HCT116 (cell line): ENCODE measurements at regions not wholly inside any gene's neighbourhood (a gene's known extent, or its start where the extent isn't known, plus 50 kb on each side); places are given as distances from the start of the nearest gene placed in this dataset.

Experiments
- ATAC-seq: fragments of 200-7000 bp; cut with Tn5 transposase; 2 replicates; pipeline ENCODE4 v1.9.1; 2020; ENCODE audit warnings: mild to moderate bottlenecking, moderate library complexity
- BruUV-seq: library from RNA; stranded (reverse); fragments of 400-500 nt; replicated peaks from 2 replicates; lab custom pipeline; 2021; lab: Mats Ljungman, UMichigan
- CTCF ChIA-PET: fragments of 300-600 bp; sonication (Branson Sonifier 250); formaldehyde crosslinking; loops from one replicate; lab custom pipeline; 2021; ENCODE audit warnings: antibody characterized with exemption; lab: Charles Lee
- POLR2A ChIA-PET: fragments of 300-600, 350-600 bp; sonication (Branson Sonifier 250); formaldehyde crosslinking; loops from one replicate; lab custom pipeline; 2021; ENCODE audit warnings: antibody characterized with exemption; lab: Charles Lee
- RAD21 ChIA-PET, 2 experiments: fragments of 300-600 bp; sonication (Branson Sonifier 250); formaldehyde crosslinking; loops; one replicate each; lab custom pipeline; 2023; ENCODE audit warnings: low total read pairs in 2 of 2; ENCODE audit not compliant: uncharacterized antibody in 2 of 2, unreplicated experiment in 2 of 2, low non-redundant PET in 1 of 2; lab: Charles Lee
- DNase-seq: peaks from one replicate; pipeline ENCODE4 v3.0.0-alpha.2; 2010; ENCODE audit warnings: low read depth, low spot score
- H2AFZ ChIP-seq: fragments of 200-600 bp; shearing (Covaris generic), sonication (generic); 2 replicates; pipeline ENCODE4 v1.6.1; 2017; ENCODE audit warnings: low read depth, mixed run types, mixed read lengths, antibody characterized with exemption, low read length; ENCODE audit not compliant: poor library complexity, severe bottlenecking
- H3K27ac ChIP-seq: 2 replicates; pipeline ENCODE4 v1.5.1; 2012; ENCODE audit warnings: low read depth, low read length
- H3K27me3 ChIP-seq: fragments of 200-600 bp; sonication (generic); 2 replicates; pipeline ENCODE4 v1.6.1; 2016; ENCODE audit warnings: mixed run types, low read length, mixed read lengths; ENCODE audit not compliant: insufficient read depth
- H3K36me3 ChIP-seq, 2 experiments: fragments of 200-500 bp in 1 of 2; fragments of 200-600 bp in 1 of 2; sonication (Bioruptor generic) in 1 of 2; sonication (generic) in 1 of 2; 2 replicates each; pipeline versions ENCODE4 v1.5.1 to v1.6.1; 2014 to 2016; ENCODE audit warnings: low read length in 2 of 2, inconsistent platforms in 1 of 2, mixed read lengths in 1 of 2, mixed run types in 1 of 2; ENCODE audit not compliant: insufficient read depth in 2 of 2, control insufficient read depth in 1 of 2
- H3K4me1 ChIP-seq, 2 experiments: fragments of 200-600 bp in 1 of 2; sonication (generic) in 1 of 2; 2 replicates each; pipeline versions ENCODE4 v1.5.1 to v1.6.1; 2012 to 2017; ENCODE audit warnings: low read length in 2 of 2, inconsistent platforms in 1 of 2, mild to moderate bottlenecking in 1 of 2, mixed read lengths in 1 of 2, mixed run types in 1 of 2, moderate library complexity in 1 of 2; ENCODE audit not compliant: insufficient read depth in 2 of 2, control insufficient read depth in 1 of 2
- H3K4me2 ChIP-seq: fragments of 200-600 bp; sonication (generic); 2 replicates; pipeline ENCODE4 v1.6.1; 2017; ENCODE audit warnings: mixed run types, low read length, mixed read lengths
- H3K4me3 ChIP-seq, 2 experiments: fragments of 200-600 bp in 1 of 2; sonication (generic) in 1 of 2; replicated peaks in 1 of 2; 2 replicates each; pipeline ENCODE4 v1.5.1; 2011 to 2016; ENCODE audit warnings: low read length in 2 of 2, control low read depth in 1 of 2, low read depth in 1 of 2, mild to moderate bottlenecking in 1 of 2, mixed read lengths in 1 of 2, mixed run types in 1 of 2
- H3K79me2 ChIP-seq: fragments of 200-600 bp; sonication (generic); 2 replicates; pipeline ENCODE4 v1.6.1; 2017; ENCODE audit warnings: mild to moderate bottlenecking, mixed run types, low read length, moderate library complexity, mixed read lengths; ENCODE audit not compliant: insufficient read depth
- H3K9ac ChIP-seq: fragments of 200-600 bp; sonication (generic); 2 replicates; pipeline ENCODE4 v1.6.1; 2016; ENCODE audit warnings: low read length, mixed read lengths
- H3K9me2 ChIP-seq: fragments of 200-600 bp; sonication (generic), shearing (Covaris generic); 2 replicates; pipeline ENCODE4 v1.6.1; 2017; ENCODE audit warnings: mixed run types, mild to moderate bottlenecking, moderate library complexity; ENCODE audit not compliant: insufficient read depth
- H3K9me3 ChIP-seq, 2 experiments: fragments of 200-500 bp in 1 of 2; fragments of 200-600 bp in 1 of 2; sonication (Bioruptor generic) in 1 of 2; sonication (generic) in 1 of 2; 2 replicates each; pipeline ENCODE4 v1.6.1; 2014 to 2017; ENCODE audit warnings: low read length in 2 of 2, mixed read lengths in 2 of 2, inconsistent platforms in 1 of 2, low read depth in 1 of 2, mild to moderate bottlenecking in 1 of 2, mixed run types in 1 of 2, moderate library complexity in 1 of 2; ENCODE audit not compliant: control insufficient read depth in 1 of 2, insufficient read depth in 1 of 2
- H4K20me1 ChIP-seq: fragments of 200-600 bp; sonication (generic), shearing (Covaris generic); 2 replicates; pipeline ENCODE4 v1.6.1; 2017; ENCODE audit warnings: mixed run types, mild to moderate bottlenecking, moderate library complexity; ENCODE audit not compliant: insufficient read depth
- CTCF ChIP-seq, 3 experiments: fragments of 200-600 bp in 1 of 3; sonication (generic) in 1 of 3; IDR thresholded peaks in 2 of 3; conservative IDR thresholded peaks in 1 of 3; 2 replicates each; pipeline ENCODE4 v1.5.1; 2012 to 2017; ENCODE audit warnings: low read depth in 2 of 3, low read length in 2 of 3, antibody characterized with exemption in 1 of 3, borderline replicate concordance in 1 of 3, control low read depth in 1 of 3, mild to moderate bottlenecking in 1 of 3, mixed read lengths in 1 of 3, mixed run types in 1 of 3, moderate library complexity in 1 of 3; ENCODE audit not compliant: insufficient read depth in 1 of 3
- EGR1 ChIP-seq: IDR thresholded peaks from 2 replicates; pipeline ENCODE4 v1.6.1; 2012; ENCODE audit warnings: low read depth
- POLR2A ChIP-seq: IDR thresholded peaks from 2 replicates; pipeline ENCODE4 v1.7.0; 2011; ENCODE audit warnings: borderline replicate concordance; ENCODE audit not compliant: insufficient read depth, insufficient read length; ENCODE audit errors: extremely low read depth
- POLR2AphosphoS5 ChIP-seq: IDR thresholded peaks from 2 replicates; pipeline ENCODE4 v1.6.1; 2011; ENCODE audit warnings: mild to moderate bottlenecking, low read depth, low read length, moderate library complexity
- RAD21 ChIP-seq: IDR thresholded peaks from 2 replicates; pipeline ENCODE4 v1.6.1; 2012; ENCODE audit warnings: low read depth, mild to moderate bottlenecking
- SIN3A ChIP-seq: IDR thresholded peaks from 2 replicates; pipeline ENCODE4 v1.6.1; 2012; ENCODE audit warnings: low read depth
- SRF ChIP-seq: IDR thresholded peaks from 2 replicates; pipeline ENCODE4 v1.6.1; 2012; ENCODE audit warnings: low read depth
- YY1 ChIP-seq: IDR thresholded peaks from 2 replicates; pipeline ENCODE4 v1.6.1; 2011; ENCODE audit warnings: low read length, low read depth, moderate library complexity, mild to moderate bottlenecking; ENCODE audit not compliant: insufficient replicate concordance; ENCODE audit errors: extremely low read depth
- ZFX ChIP-seq: fragments of 450-650 bp; IDR thresholded peaks from 2 replicates; pipeline ENCODE4 v1.6.1; 2017
- ZNF274 ChIP-seq: fragments of 200-500 bp; sonication (Bioruptor generic); IDR thresholded peaks from 2 replicates; pipeline ENCODE4 v1.6.1; 2014; ENCODE audit warnings: mild to moderate bottlenecking, low read depth, low read length, inconsistent platforms
- intact Hi-C: fragments of 100-400 bp; cut with micrococcal nuclease; formaldehyde crosslinking; loops from 2 replicates; pipeline ENCODE4 v1.10.0; 2022

DNA sequence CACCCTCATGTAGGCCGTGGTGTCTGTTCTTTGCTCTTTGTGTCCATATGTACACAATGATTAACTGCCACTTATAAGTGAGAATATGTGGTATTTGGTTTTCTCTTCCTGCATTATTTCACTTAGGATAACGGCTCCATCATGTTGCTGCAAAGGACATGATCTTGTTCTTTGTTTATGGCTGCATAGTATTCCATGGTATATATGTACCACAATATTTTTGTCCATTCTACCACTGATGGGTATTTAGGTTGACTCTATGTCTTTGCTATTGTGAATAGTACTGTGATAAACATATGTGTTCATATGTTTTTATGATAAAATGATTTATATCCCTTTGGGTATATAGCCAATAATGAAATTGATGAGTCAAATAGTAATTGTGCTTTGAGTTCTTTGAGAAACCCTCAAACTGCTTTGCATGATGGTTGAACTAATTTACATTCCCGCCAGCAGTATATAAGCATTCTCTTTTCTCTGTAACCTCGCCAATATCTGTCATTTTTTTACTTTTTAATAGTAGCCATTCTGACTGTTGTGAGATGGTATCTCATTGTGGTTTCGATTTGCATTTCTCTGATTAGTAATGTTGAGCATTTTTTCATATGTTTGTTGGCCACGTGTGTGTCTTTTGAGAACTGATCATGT, 174.4 kb upstream of the NT5E start:
- no TSS peak for BruUV-seq
- RAD21 ChIA-PET: no interaction called here

DNA sequence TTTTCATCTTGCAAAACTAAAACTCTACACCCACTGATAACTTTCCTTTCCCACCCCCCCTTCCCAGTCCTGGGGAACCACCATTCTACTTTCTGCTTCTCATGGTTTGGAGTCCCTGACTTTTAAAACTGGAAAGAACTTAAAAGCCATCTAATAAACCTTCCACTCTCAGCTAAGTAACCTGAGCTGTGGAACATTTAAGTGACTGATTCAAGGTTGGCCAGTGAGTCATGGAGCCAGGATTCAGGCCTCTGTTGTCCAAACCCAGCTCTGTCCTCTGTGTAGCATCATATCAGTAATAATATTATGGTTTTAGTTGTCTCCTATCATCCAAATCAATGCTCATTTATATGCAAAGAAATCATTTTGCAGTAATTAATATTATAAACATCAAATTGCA, 176.0 kb upstream of the NT5E start:
- H3K9me2 ChIP-seq: no peaks in the 10 kb centered on the region
- TF ChIP-seq YY1: no peak
- no peak for TF ChIP-seq CTCF (IDR thresholded peaks at IDR 0.05 in 2 of 3, conservative IDR thresholded peaks at IDR 0.05 in 1 of 3; ENCODE audit: borderline replicate concordance in 1 of 3, insufficient read depth in 1 of 3, low read depth in 2 of 3, low read length in 2 of 3)
- no peak for TF ChIP-seq SRF
- no peak for TF ChIP-seq POLR2AphosphoS5
- TF ChIP-seq EGR1: no peak
- TF ChIP-seq ZNF274: no peak
- no peak overlapping the region for H3K27ac ChIP-seq
- no peaks in the 10 kb centered on the region for H3K9me3 ChIP-seq
- H3K4me3 ChIP-seq: no peak overlapping the region
- H3K4me1 ChIP-seq: no peaks in the 10 kb centered on the region
- no peaks in the 10 kb centered on the region for H4K20me1 ChIP-seq
- H3K9ac ChIP-seq: no peak overlapping the region
- ATAC-seq (no peak), DNase-seq (no peak)
- no peak overlapping the region for H2AFZ ChIP-seq
- CTCF ChIA-PET: no interaction called here
- H3K4me2 ChIP-seq: no peak overlapping the region
- RAD21 ChIA-PET: no interaction called here
- no peaks in the 10 kb centered on the region for H3K79me2 ChIP-seq
- intact Hi-C loops: no loop called here
- H3K27me3 ChIP-seq: no peaks in the 10 kb centered on the region
- POLR2A ChIA-PET: no interaction called here
- no TSS peak for BruUV-seq
- H3K36me3 ChIP-seq: no peaks in the 10 kb centered on the region

More for the DNA sequence above, 174.4 kb upstream of the NT5E start:
- ATAC-seq (no peak), DNase-seq (no peak)
- intact Hi-C loops: no loop called here
- H3K4me1 ChIP-seq: no peaks in the 10 kb centered on the region
- no peaks in the 10 kb centered on the region for H4K20me1 ChIP-seq
- H3K9me3 ChIP-seq: no peaks in the 10 kb centered on the region
- H3K4me3 ChIP-seq: no peak overlapping the region
- no peak overlapping the region for H3K4me2 ChIP-seq
- ChIA-PET CTCF (no interaction called here), POLR2A (no interaction called here)
- no peak for TF ChIP-seq ZFX
- TF ChIP-seq RAD21: no peak
- no peak for TF ChIP-seq SIN3A
- TF ChIP-seq POLR2A: no peak
- no peak overlapping the region for H3K9ac ChIP-seq
- H3K27me3 ChIP-seq: no peaks in the 10 kb centered on the region
- H3K79me2 ChIP-seq: no peaks in the 10 kb centered on the region
- no peaks in the 10 kb centered on the region for H3K36me3 ChIP-seq
- H2AFZ ChIP-seq: no peak overlapping the region
- H3K9me2 ChIP-seq: no peaks in the 10 kb centered on the region
- H3K27ac ChIP-seq: no peak overlapping the region
